ENCODE measurements at regions not wholly inside any gene's neighbourhood (a gene's known extent, or its start where the extent isn't known, plus 50 kb on each side); places are given as distances from the start of the nearest gene placed in this dataset.

DNA sequence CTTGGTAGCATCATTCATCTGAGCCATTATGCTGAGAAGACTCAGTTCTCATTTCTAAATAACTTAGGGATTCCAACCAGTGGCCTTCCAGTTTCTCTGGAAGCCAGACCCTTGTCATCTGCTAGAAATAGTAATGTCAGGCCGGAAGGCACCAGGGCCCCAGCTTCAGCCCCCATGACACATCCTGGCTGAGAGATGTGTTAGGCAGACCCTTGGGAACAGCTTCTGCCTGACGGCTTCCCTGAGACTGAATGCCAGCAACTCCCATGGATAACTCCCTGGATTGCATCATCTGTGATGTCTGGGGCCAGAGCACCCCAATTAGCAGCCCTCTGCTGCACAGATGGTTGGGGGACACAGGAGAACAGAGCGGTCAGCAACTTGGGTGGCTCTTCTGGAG lies 583.5 kb upstream of the TBX3 start:
- ATAC-seq (no peak), DNase-seq (no peak)
- H3K4me1 ChIP-seq (ENCODE audit: insufficient read depth, low read length) = no peaks in the 10 kb centered on the region
- H4K20me1 ChIP-seq (ENCODE audit: low read length) = no peaks in the 10 kb centered on the region
- H3K4me2 ChIP-seq (ENCODE audit: low read length) = no peak overlapping the region
- no TSS peak for BruUV-seq (replicated peaks)
- no peak overlapping the region for H3K4me3 ChIP-seq (ENCODE audit: low read length)
- no peaks in the 10 kb centered on the region for H3F3A ChIP-seq (ENCODE audit: low read length, unreplicated experiment)
- CTCF ChIA-PET = no interaction called here
- H3K79me2 ChIP-seq (ENCODE audit: low read length) = no peaks in the 10 kb centered on the region
- intact Hi-C loops (cut with micrococcal nuclease) = no loop called here
- no peak for TF ChIP-seq EZH2 (IDR thresholded peaks at IDR 0.05; ENCODE audit: low read length, unreplicated experiment)
- no peak for TF ChIP-seq EZH2phosphoT487 (IDR thresholded peaks at IDR 0.05; ENCODE audit: borderline replicate concordance, low read length)
- TF ChIP-seq, protein P1, sequence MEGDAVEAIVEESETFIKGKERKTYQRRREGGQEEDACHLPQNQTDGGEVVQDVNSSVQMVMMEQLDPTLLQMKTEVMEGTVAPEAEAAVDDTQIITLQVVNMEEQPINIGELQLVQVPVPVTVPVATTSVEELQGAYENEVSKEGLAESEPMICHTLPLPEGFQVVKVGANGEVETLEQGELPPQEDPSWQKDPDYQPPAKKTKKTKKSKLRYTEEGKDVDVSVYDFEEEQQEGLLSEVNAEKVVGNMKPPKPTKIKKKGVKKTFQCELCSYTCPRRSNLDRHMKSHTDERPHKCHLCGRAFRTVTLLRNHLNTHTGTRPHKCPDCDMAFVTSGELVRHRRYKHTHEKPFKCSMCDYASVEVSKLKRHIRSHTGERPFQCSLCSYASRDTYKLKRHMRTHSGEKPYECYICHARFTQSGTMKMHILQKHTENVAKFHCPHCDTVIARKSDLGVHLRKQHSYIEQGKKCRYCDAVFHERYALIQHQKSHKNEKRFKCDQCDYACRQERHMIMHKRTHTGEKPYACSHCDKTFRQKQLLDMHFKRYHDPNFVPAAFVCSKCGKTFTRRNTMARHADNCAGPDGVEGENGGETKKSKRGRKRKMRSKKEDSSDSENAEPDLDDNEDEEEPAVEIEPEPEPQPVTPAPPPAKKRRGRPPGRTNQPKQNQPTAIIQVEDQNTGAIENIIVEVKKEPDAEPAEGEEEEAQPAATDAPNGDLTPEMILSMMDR (conservative IDR thresholded peaks at IDR 0.05; ENCODE audit: low read depth, low read length) = no peak
- H3K9me2 ChIP-seq (replicated peaks; ENCODE audit: low read length) = no peaks in the 10 kb centered on the region
- H3K27ac ChIP-seq (ENCODE audit: low read length) = no peak overlapping the region
- H3K27me3 ChIP-seq (ENCODE audit: low read length) = no peaks in the 10 kb centered on the region
- H3K36me3 ChIP-seq (ENCODE audit: low read depth, low read length) = no peaks in the 10 kb centered on the region
- POLR2A ChIA-PET (ENCODE audit: unreplicated experiment) = interaction anchor here (0.6 kb wide), 1 partner anchor 111 kb away, joined by 23 read pairs; no protein-coding TSS in a partner anchor
- no peak overlapping the region for H2AFZ ChIP-seq (ENCODE audit: low read length)
- H3K9ac ChIP-seq (ENCODE audit: low read length) = no peak overlapping the region
- no peaks in the 10 kb centered on the region for H3K9me3 ChIP-seq (ENCODE audit: low read length)

DNA sequence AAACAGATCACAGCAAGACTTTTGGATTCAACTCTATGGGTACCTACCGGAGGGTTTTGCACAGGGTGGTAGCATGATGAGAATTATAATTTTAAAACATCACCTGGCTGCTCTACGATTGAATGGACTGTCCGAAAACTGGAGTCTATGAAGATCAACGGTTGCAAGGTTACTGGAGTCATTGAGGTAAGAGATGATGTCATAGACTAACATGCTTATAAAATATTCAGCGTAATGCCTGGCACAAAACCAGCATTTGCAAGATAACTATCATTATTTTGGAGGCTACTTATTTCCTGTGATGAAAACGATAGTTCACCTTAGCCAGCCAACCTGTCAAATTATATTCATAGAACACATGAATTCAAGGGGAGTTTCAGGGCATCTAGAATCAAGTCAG lies 580.6 kb upstream of the TBX3 start:
- CTCF ChIA-PET = no interaction called here

DNA sequence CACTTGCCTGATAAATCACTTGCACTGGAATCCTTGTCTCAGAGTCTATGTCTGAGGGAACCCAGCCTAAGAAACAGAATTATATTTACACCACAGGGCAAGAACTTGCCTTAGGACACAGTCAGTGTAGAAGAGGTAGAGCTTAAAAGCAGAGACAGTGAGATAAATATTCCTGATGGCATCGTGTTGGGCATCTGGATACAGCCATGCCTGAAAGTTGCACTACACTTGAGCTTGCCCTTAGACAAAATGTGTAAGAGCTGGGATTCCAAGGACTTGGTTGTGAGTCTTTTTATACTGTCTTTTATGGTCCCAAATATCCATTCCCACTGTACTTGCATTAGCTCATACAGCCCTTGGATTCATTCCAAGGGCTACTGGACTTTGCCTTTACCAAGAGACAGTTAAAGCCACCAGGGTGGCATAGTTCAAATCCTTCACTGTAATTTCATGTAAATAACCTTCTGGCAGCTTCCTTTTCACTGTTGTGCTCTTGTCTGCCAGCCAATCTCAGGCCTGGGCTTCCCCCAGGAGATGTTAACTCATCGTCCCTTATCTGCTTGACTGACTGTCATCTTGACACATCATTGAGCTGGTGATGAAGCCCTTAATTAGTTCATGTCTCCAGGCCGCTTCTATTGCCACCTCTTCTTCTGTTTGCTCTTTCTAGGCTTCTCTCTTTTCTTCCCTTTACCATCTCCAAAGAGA lies 577.9 kb upstream of the TBX3 start:
- no peak overlapping the region for H3K4me2 ChIP-seq (ENCODE audit: low read length)
- no peak overlapping the region for H3K4me3 ChIP-seq (ENCODE audit: low read length)
- no peak overlapping the region for H3K9ac ChIP-seq (ENCODE audit: low read length)
- H3K9me2 ChIP-seq (replicated peaks; ENCODE audit: low read length) = no peaks in the 10 kb centered on the region
- ChIA-PET POLR2A (ENCODE audit: unreplicated experiment) (no interaction called here), CTCF (no interaction called here)
- BruUV-seq (replicated peaks) = no TSS peak
- H3K4me1 ChIP-seq (ENCODE audit: insufficient read depth, low read length) = peaks cover 10% of the 10 kb centered on the region
- TF ChIP-seq EZH2phosphoT487 (IDR thresholded peaks at IDR 0.05; ENCODE audit: borderline replicate concordance, low read length) = no peak
- no peaks in the 10 kb centered on the region for H3K27me3 ChIP-seq (ENCODE audit: low read length)
- no peaks in the 10 kb centered on the region for H3F3A ChIP-seq (ENCODE audit: low read length, unreplicated experiment)
- H3K79me2 ChIP-seq (ENCODE audit: low read length) = no peaks in the 10 kb centered on the region
- intact Hi-C loops (cut with micrococcal nuclease) = no loop called here
- H3K9me3 ChIP-seq (ENCODE audit: low read length) = no peaks in the 10 kb centered on the region
- no peak overlapping the region for H3K27ac ChIP-seq (ENCODE audit: low read length)
- DNase-seq (no peak), ATAC-seq (no peak)
- no peaks in the 10 kb centered on the region for H4K20me1 ChIP-seq (ENCODE audit: low read length)
- no peak overlapping the region for H2AFZ ChIP-seq (ENCODE audit: low read length)
- no peaks in the 10 kb centered on the region for H3K36me3 ChIP-seq (ENCODE audit: low read depth, low read length)

More for the DNA sequence above, 580.6 kb upstream of the TBX3 start:
- DNase-seq (no peak), ATAC-seq (no peak)
- intact Hi-C loops (cut with micrococcal nuclease) = no loop called here
- Histone ChIP-seq H3K27ac (ENCODE audit: low read length) (no peak overlapping the region), H3K4me1 (ENCODE audit: insufficient read depth, low read length) (no peaks in the 10 kb centered on the region), H3K36me3 (ENCODE audit: low read depth, low read length) (no peaks in the 10 kb centered on the region), H3K4me2 (ENCODE audit: low read length) (no peak overlapping the region), H4K20me1 (ENCODE audit: low read length) (no peaks in the 10 kb centered on the region), H3F3A (ENCODE audit: low read length, unreplicated experiment) (no peaks in the 10 kb centered on the region), H3K9me2 (replicated peaks; ENCODE audit: low read length) (no peaks in the 10 kb centered on the region), H3K79me2 (ENCODE audit: low read length) (no peaks in the 10 kb centered on the region), H3K9me3 (ENCODE audit: low read length) (no peaks in the 10 kb centered on the region), H2AFZ (ENCODE audit: low read length) (no peak overlapping the region), H3K4me3 (ENCODE audit: low read length) (no peak overlapping the region), H3K9ac (ENCODE audit: low read length) (no peak overlapping the region), H3K27me3 (ENCODE audit: low read length) (no peaks in the 10 kb centered on the region)
- TF ChIP-seq, protein P1 (conservative IDR thresholded peaks at IDR 0.05; ENCODE audit: low read depth, low read length) = no peak
- no peak for TF ChIP-seq EZH2 (IDR thresholded peaks at IDR 0.05; ENCODE audit: low read length, unreplicated experiment)
- TF ChIP-seq EZH2phosphoT487 (IDR thresholded peaks at IDR 0.05; ENCODE audit: borderline replicate concordance, low read length) = no peak
- no TSS peak for BruUV-seq (replicated peaks)
- POLR2A ChIA-PET (ENCODE audit: unreplicated experiment) = no interaction called here
